Left cardiac atrium (tissue), 4 donors: ENCODE measurements at regions not wholly inside any gene's neighbourhood (a gene's known extent, or its start where the extent isn't known, plus 50 kb on each side); places are given as distances from the start of the nearest gene placed in this dataset.

Experiments
- ATAC-seq, 2 donors: fragments of 200-7000 bp; cut with Tn5 transposase; one replicate each; pipeline ENCODE4 v1.9.1; 2020; ENCODE audit warnings: mild to moderate bottlenecking in 2 of 2, moderate library complexity in 2 of 2
- DNase-seq: peaks from one replicate; pipeline ENCODE4 v3.0.0-alpha.2; 2020
- intact Hi-C, 2 donors: fragments of 100-400 bp; cut with DNase I; formaldehyde crosslinking; loops; one replicate each; pipeline versions ENCODE4 v1.14.1 to v1.15.1; 2022 to 2023
- donor health status: DM: no; HTN: yes; CAD: no.
- donor health status: DM: no; HTN: yes; CAD: no; lungs with severe emphysema.
- donor health status: DM: yes; HTN: yes; CAD: no.
- donor health status: Dilated cardiomyopathy.

GRCh38 chr1:175839779-175840669, 96.6 kb upstream of the TNR start:
- DNase-seq (no peak), ATAC-seq (peak in 1 of 2 donors; percentile 22)
- intact Hi-C loops = no loop called here

- ATAC-seq (no peak), DNase-seq (no peak)
- intact Hi-C loops = no loop called here
These were observed 91.2 kb upstream of the TNR start for GRCh38 chr1:175834597-175834996.

GRCh38 chr1:175833951-175834350, 90.6 kb upstream of the TNR start:
- intact Hi-C loops = no loop called here
- no peak for ATAC-seq

GRCh38 chr1:175833502-175833901, 90.1 kb upstream of the TNR start:
- intact Hi-C loops = no loop called here
- DNase-seq (no peak), ATAC-seq (no peak)

More at GRCh38 chr1:175833951-175834350, 90.6 kb upstream of the TNR start:
- DNase-seq = no peak

GRCh38 chr1:175830500-175830899, 87.1 kb upstream of the TNR start:
- DNase-seq = no peak
- intact Hi-C loops = no loop called here
- ATAC-seq = no peak

- ATAC-seq (no peak), DNase-seq (no peak)
- intact Hi-C loops = no loop called here
These were observed 86.5 kb upstream of the TNR start for GRCh38 chr1:175829845-175830244.

GRCh38 chr1:175826705-175827104, 83.3 kb upstream of the TNR start:
- DNase-seq (no peak), ATAC-seq (no peak)
- intact Hi-C loops = no loop called here

GRCh38 chr1:175824079-175824478, 80.7 kb upstream of the TNR start:
- intact Hi-C loops = no loop called here

GRCh38 chr1:175823406-175823805, 80.0 kb upstream of the TNR start:
- no peak for DNase-seq
- intact Hi-C loops = no loop called here
- ATAC-seq = no peak

More at GRCh38 chr1:175824079-175824478, 80.7 kb upstream of the TNR start:
- ATAC-seq = peak in 1 of 2 donors; percentile 51
- no peak for DNase-seq

GRCh38 chr1:175822580-175822979, 79.2 kb upstream of the TNR start:
- no peak for ATAC-seq
- intact Hi-C loops = no loop called here
- DNase-seq = no peak

GRCh38 chr1:175820456-175821025, 77.1 kb upstream of the TNR start:
- intact Hi-C loops = no loop called here
- ATAC-seq (no peak), DNase-seq (no peak)

- DNase-seq = no peak
- intact Hi-C loops = no loop called here
- ATAC-seq = no peak
These were observed 75.5 kb upstream of the TNR start for GRCh38 chr1:175818929-175819328.

- ATAC-seq = no peak
- intact Hi-C loops = no loop called here
- no peak for DNase-seq
These were observed 74.0 kb upstream of the TNR start for GRCh38 chr1:175817445-175817844.

- no peak for ATAC-seq
- intact Hi-C loops = no loop called here
- no peak for DNase-seq
These were observed 71.5 kb upstream of the TNR start for GRCh38 chr1:175814885-175815284.

GRCh38 chr1:175812936-175813335, 69.5 kb upstream of the TNR start:
- ATAC-seq (no peak), DNase-seq (no peak)
- intact Hi-C loops = no loop called here

- no peak for DNase-seq
- intact Hi-C loops = no loop called here
- no peak for ATAC-seq
These were observed 66.9 kb upstream of the TNR start for GRCh38 chr1:175810305-175810704.

- intact Hi-C loops = no loop called here
- ATAC-seq (no peak), DNase-seq (no peak)
These were observed 65.6 kb upstream of the TNR start for GRCh38 chr1:175808999-175809398.

GRCh38 chr1:175808573-175808972, 65.2 kb upstream of the TNR start:
- intact Hi-C loops = no loop called here
- DNase-seq = no peak
- no peak for ATAC-seq

- DNase-seq = no peak
- no peak for ATAC-seq
- intact Hi-C loops = no loop called here
These were observed 61.2 kb upstream of the TNR start for GRCh38 chr1:175804561-175804960.

- intact Hi-C loops = no loop called here
- no peak for DNase-seq
- no peak for ATAC-seq
These were observed 60.0 kb upstream of the TNR start for GRCh38 chr1:175803413-175803812.
